ENCODE measurements at regions not wholly inside any gene's neighbourhood (a gene's known extent, or its start where the extent isn't known, plus 50 kb on each side); places are given as distances from the start of the nearest gene placed in this dataset.

- DNase-seq (ENCODE audit: low read depth) (no peak), FAIRE-seq (no peak)
- no peak for TF ChIP-seq CTCF (IDR thresholded peaks at IDR 0.05; ENCODE audit: insufficient read depth, low read length, severe bottlenecking)
- Histone ChIP-seq H3K36me3 (ENCODE audit: control insufficient read depth, insufficient read depth, low read length) (no peaks in the 10 kb centered on the region), H3K4me3 (ENCODE audit: low read depth, low read length) (no peak overlapping the region), H3K27me3 (ENCODE audit: control insufficient read depth, insufficient read depth, low read length) (no peaks in the 10 kb centered on the region)
These were observed 591.6 kb downstream of the REEP3 start for GRCh38 chr10:64112701-64113355.

GRCh38 chr10:64113375-64113774 is 592.2 kb downstream of the REEP3 start:
- no peak for TF ChIP-seq CTCF (IDR thresholded peaks at IDR 0.05; ENCODE audit: insufficient read depth, low read length, severe bottlenecking)
- Histone ChIP-seq H3K4me3 (ENCODE audit: low read depth, low read length) (no peak overlapping the region), H3K27me3 (ENCODE audit: control insufficient read depth, insufficient read depth, low read length) (no peaks in the 10 kb centered on the region), H3K36me3 (ENCODE audit: control insufficient read depth, insufficient read depth, low read length) (no peaks in the 10 kb centered on the region)
- FAIRE-seq (no peak), DNase-seq (ENCODE audit: low read depth) (no peak)

GRCh38 chr10:64113792-64114191 is 592.6 kb downstream of the REEP3 start:
- Histone ChIP-seq H3K4me3 (ENCODE audit: low read depth, low read length) (no peak overlapping the region), H3K36me3 (ENCODE audit: control insufficient read depth, insufficient read depth, low read length) (no peaks in the 10 kb centered on the region), H3K27me3 (ENCODE audit: control insufficient read depth, insufficient read depth, low read length) (no peaks in the 10 kb centered on the region)
- FAIRE-seq (no peak), DNase-seq (ENCODE audit: low read depth) (no peak)
- no peak for TF ChIP-seq CTCF (IDR thresholded peaks at IDR 0.05; ENCODE audit: insufficient read depth, low read length, severe bottlenecking)

GRCh38 chr10:64115471-64115870 is 594.3 kb downstream of the REEP3 start:
- Histone ChIP-seq H3K36me3 (ENCODE audit: control insufficient read depth, insufficient read depth, low read length) (no peaks in the 10 kb centered on the region), H3K4me3 (ENCODE audit: low read depth, low read length) (no peak overlapping the region), H3K27me3 (ENCODE audit: control insufficient read depth, insufficient read depth, low read length) (no peaks in the 10 kb centered on the region)
- peak; percentile 10 for DNase-seq (ENCODE audit: low read depth)
- TF ChIP-seq CTCF (IDR thresholded peaks at IDR 0.05; ENCODE audit: insufficient read depth, low read length, severe bottlenecking), result no peak
- no peak for FAIRE-seq

GRCh38 chr10:64115908-64116643 is 594.9 kb downstream of the REEP3 start:
- peak; percentile 21 for TF ChIP-seq CTCF (IDR thresholded peaks at IDR 0.05; ENCODE audit: insufficient read depth, low read length, severe bottlenecking)
- DNase-seq (ENCODE audit: low read depth) (peak; percentile 5), FAIRE-seq (no peak)

More at GRCh38 chr10:64115908-64116643, 594.9 kb downstream of the REEP3 start:
- Histone ChIP-seq H3K4me3 (ENCODE audit: low read depth, low read length) (no peak overlapping the region), H3K36me3 (ENCODE audit: control insufficient read depth, insufficient read depth, low read length) (no peaks in the 10 kb centered on the region), H3K27me3 (ENCODE audit: control insufficient read depth, insufficient read depth, low read length) (no peaks in the 10 kb centered on the region)

All from bronchial epithelial cell (primary cell).